ENCODE measurements at regions not wholly inside any gene's neighbourhood (a gene's known extent, or its start where the extent isn't known, plus 50 kb on each side); places are given as distances from the start of the nearest gene placed in this dataset.

DNA sequence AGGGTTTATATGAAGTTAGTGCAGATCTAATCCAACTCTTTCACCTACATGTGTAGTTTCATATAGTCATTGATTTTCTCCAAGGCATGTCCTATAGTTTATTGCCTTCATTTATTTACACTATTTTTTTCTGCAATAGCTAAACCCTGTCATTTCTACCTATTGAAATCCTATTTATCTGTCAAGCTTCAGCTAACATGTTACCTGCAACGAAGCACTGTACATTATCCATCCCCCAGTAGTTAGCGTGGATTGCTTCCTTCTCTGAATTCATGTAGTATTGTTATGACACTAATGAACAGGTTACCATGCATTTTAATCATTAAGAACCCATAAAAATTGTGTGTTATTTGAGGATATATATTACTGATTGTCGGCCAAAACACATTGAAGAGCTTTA, 742.9 kb upstream of the PCDH20 start:
- TF ChIP-seq, protein P1, sequence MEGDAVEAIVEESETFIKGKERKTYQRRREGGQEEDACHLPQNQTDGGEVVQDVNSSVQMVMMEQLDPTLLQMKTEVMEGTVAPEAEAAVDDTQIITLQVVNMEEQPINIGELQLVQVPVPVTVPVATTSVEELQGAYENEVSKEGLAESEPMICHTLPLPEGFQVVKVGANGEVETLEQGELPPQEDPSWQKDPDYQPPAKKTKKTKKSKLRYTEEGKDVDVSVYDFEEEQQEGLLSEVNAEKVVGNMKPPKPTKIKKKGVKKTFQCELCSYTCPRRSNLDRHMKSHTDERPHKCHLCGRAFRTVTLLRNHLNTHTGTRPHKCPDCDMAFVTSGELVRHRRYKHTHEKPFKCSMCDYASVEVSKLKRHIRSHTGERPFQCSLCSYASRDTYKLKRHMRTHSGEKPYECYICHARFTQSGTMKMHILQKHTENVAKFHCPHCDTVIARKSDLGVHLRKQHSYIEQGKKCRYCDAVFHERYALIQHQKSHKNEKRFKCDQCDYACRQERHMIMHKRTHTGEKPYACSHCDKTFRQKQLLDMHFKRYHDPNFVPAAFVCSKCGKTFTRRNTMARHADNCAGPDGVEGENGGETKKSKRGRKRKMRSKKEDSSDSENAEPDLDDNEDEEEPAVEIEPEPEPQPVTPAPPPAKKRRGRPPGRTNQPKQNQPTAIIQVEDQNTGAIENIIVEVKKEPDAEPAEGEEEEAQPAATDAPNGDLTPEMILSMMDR (IDR thresholded peaks at IDR 0.05; ENCODE audit: insufficient read depth, low read length, poor library complexity, severe bottlenecking) = no peak
- no peak for TF ChIP-seq EZH2phosphoT487 (conservative IDR thresholded peaks at IDR 0.05; ENCODE audit: low read length)

Measured in SU-DHL-6 (cell line).